ENCODE measurements at regions not wholly inside any gene's neighbourhood (a gene's known extent, or its start where the extent isn't known, plus 50 kb on each side); places are given as distances from the start of the nearest gene placed in this dataset.

DNA sequence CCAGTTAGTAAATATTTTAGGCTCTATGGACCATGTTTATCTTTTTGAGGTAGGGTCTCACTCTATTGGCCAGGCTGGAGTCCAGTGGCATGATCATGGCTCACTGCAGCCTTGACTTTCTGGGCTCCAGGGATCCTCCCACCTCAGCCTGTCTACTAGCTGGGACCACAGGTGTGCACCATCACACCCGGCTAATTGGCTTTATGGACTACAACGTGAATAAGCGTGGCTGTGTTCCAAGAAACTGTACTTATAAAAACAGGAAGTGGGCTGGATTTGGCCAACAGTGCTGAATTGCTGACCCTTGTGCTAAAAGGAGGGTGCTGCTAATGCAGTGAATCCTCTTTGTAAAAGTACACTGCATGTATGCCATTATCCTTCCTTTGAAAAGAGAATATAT is 111.7 kb upstream of the CDK13 start:
- H3K36me3 ChIP-seq (ENCODE audit: control insufficient read depth in 2 of 2, extremely low read depth in 1 of 2, insufficient read depth in 2 of 2, low read length in 2 of 2) = no peaks in the 10 kb centered on the region
- ChIA-PET POLR2A (no interaction called here), CTCF (interaction anchor here (0.6 kb wide), 1 partner anchor 11 kb away, joined by 3 read pairs; no protein-coding TSS in a partner anchor)
- H3K27ac ChIP-seq (ENCODE audit: insufficient read depth, low read depth, low read length) = no peak overlapping the region
- H3K4me3 ChIP-seq (replicated peaks in 1 of 3; ENCODE audit: insufficient read depth in 1 of 3, low read depth in 1 of 3, low read length in 3 of 3) = no peak overlapping the region
- no peak overlapping the region for H3K4me2 ChIP-seq (ENCODE audit: insufficient read depth, low read length)
- BruUV-seq (replicated peaks) = no TSS peak
- dilution Hi-C loops (cut with MboI; ENCODE audit: extremely low pct_ligation_motif_present, low sequenced_read_pairs) = no loop called here
- no peak for TF ChIP-seq FOS (IDR thresholded peaks at IDR 0.05; ENCODE audit: borderline replicate concordance, insufficient read depth, low read length)
- no peak for TF ChIP-seq POLR2A (IDR thresholded peaks at IDR 0.05; ENCODE audit: low read depth, low read length)
- TF ChIP-seq CTCF (IDR thresholded peaks at IDR 0.05; ENCODE audit: extremely low read depth in 1 of 2, insufficient read depth in 1 of 2, low read depth in 1 of 2, low read length in 2 of 2) = no peak
- H3K9me3 ChIP-seq (replicated peaks; ENCODE audit: control insufficient read depth, insufficient read depth, low read length) = no peaks in the 10 kb centered on the region
- H3K9me1 ChIP-seq (replicated peaks; ENCODE audit: control insufficient read depth, extremely low read depth, insufficient read depth, low read length) = no peaks in the 10 kb centered on the region
- no peak overlapping the region for H3K9ac ChIP-seq (replicated peaks; ENCODE audit: extremely low read depth, insufficient read depth, low read length)
- peaks cover 18 to 33% of the 10 kb centered on the region in 2 experiments for H3K27me3 ChIP-seq (ENCODE audit: control insufficient read depth in 2 of 2, insufficient read depth in 2 of 2, low read length in 2 of 2)
- no peak overlapping the region for H2AFZ ChIP-seq (ENCODE audit: low read depth, low read length)
- H3K79me2 ChIP-seq (ENCODE audit: control insufficient read depth, insufficient read depth, low read length) = no peaks in the 10 kb centered on the region
- intact Hi-C loops (cut with micrococcal nuclease) = no loop called here
- no peaks in the 10 kb centered on the region for H3K4me1 ChIP-seq (ENCODE audit: control insufficient read depth, extremely low read depth, insufficient read depth, low read length)
- no peak for FAIRE-seq
- peaks cover 2% of the 10 kb centered on the region for H4K20me1 ChIP-seq (replicated peaks; ENCODE audit: control insufficient read depth, extremely low read depth, insufficient read depth, low read length)
- DNase-seq (ENCODE audit: low read depth, low spot score) = peak; percentile 35

GRCh38 chr7:39845006-39845405 is 105.0 kb upstream of the CDK13 start:
- BruUV-seq (replicated peaks) = no TSS peak
- POLR2A ChIA-PET = no interaction called here
- CTCF ChIA-PET = interaction anchor here (0.6 to 2.0 kb wide), 2 partner anchors 51 to 332 kb away, joined by 3 to 4 read pairs; no protein-coding TSS in a partner anchor
- H3K27ac ChIP-seq (ENCODE audit: insufficient read depth, low read depth, low read length) = no peak overlapping the region
- no peaks in the 10 kb centered on the region for H3K36me3 ChIP-seq (ENCODE audit: control insufficient read depth in 2 of 2, extremely low read depth in 1 of 2, insufficient read depth in 2 of 2, low read length in 2 of 2)
- dilution Hi-C loops (cut with MboI; ENCODE audit: extremely low pct_ligation_motif_present, low sequenced_read_pairs) (no loop called here), intact Hi-C loops (cut with micrococcal nuclease) (no loop called here)
- TF ChIP-seq GATA2 (IDR thresholded peaks at IDR 0.05; ENCODE audit: insufficient read depth, insufficient read length, low read depth, low read length) (no peak), CTCF (IDR thresholded peaks at IDR 0.05; ENCODE audit: extremely low read depth in 1 of 2, insufficient read depth in 1 of 2, low read depth in 1 of 2, low read length in 2 of 2) (no peak), EZH2 (IDR thresholded peaks at IDR 0.05; ENCODE audit: borderline replicate concordance, low read depth, low read length, severe bottlenecking) (no peak), MYC (IDR thresholded peaks at IDR 0.05; ENCODE audit: low read depth, low read length) (no peak), POLR2A (IDR thresholded peaks at IDR 0.05; ENCODE audit: low read depth, low read length) (no peak), FOS (IDR thresholded peaks at IDR 0.05; ENCODE audit: borderline replicate concordance, insufficient read depth, low read length) (no peak), JUN (IDR thresholded peaks at IDR 0.05; ENCODE audit: borderline replicate concordance, insufficient read depth, insufficient read length, low read depth) (no peak), POLR2AphosphoS5 (IDR thresholded peaks at IDR 0.05; ENCODE audit: insufficient read depth, low read depth, low read length) (no peak)
- TF ChIP-seq, protein P1, sequence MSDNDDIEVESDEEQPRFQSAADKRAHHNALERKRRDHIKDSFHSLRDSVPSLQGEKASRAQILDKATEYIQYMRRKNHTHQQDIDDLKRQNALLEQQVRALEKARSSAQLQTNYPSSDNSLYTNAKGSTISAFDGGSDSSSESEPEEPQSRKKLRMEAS (IDR thresholded peaks at IDR 0.05; ENCODE audit: insufficient read depth, insufficient read length) = no peak
- H3K27me3 ChIP-seq (ENCODE audit: control insufficient read depth in 2 of 2, insufficient read depth in 2 of 2, low read length in 2 of 2) = peaks cover 3 to 6% of the 10 kb centered on the region in 2 experiments
- no peaks in the 10 kb centered on the region for H3K4me1 ChIP-seq (ENCODE audit: control insufficient read depth, extremely low read depth, insufficient read depth, low read length)
- H3K4me3 ChIP-seq (replicated peaks in 1 of 3; ENCODE audit: insufficient read depth in 1 of 3, low read depth in 1 of 3, low read length in 3 of 3) = no peak overlapping the region
- no peaks in the 10 kb centered on the region for H3K9me1 ChIP-seq (replicated peaks; ENCODE audit: control insufficient read depth, extremely low read depth, insufficient read depth, low read length)
- no peak overlapping the region for H3K4me2 ChIP-seq (ENCODE audit: insufficient read depth, low read length)
- H4K20me1 ChIP-seq (replicated peaks; ENCODE audit: control insufficient read depth, extremely low read depth, insufficient read depth, low read length) = no peaks in the 10 kb centered on the region
- H2AFZ ChIP-seq (ENCODE audit: low read depth, low read length) = no peak overlapping the region
- no peaks in the 10 kb centered on the region for H3K79me2 ChIP-seq (ENCODE audit: control insufficient read depth, insufficient read depth, low read length)
- DNase-seq (ENCODE audit: low read depth, low spot score) = no peak
- H3K9me3 ChIP-seq (replicated peaks; ENCODE audit: control insufficient read depth, insufficient read depth, low read length) = no peaks in the 10 kb centered on the region
- no peak overlapping the region for H3K9ac ChIP-seq (replicated peaks; ENCODE audit: extremely low read depth, insufficient read depth, low read length)
- FAIRE-seq = no peak

All from endothelial cell of umbilical vein (primary cell).